ENCODE measurements at regions not wholly inside any gene's neighbourhood (a gene's known extent, or its start where the extent isn't known, plus 50 kb on each side); places are given as distances from the start of the nearest gene placed in this dataset.

GRCh38 chr15:92565351-92566125 lies 90.0 kb downstream of the FAM174B start:
- no peak for DNase-seq (ENCODE audit: low spot score)

DNA sequence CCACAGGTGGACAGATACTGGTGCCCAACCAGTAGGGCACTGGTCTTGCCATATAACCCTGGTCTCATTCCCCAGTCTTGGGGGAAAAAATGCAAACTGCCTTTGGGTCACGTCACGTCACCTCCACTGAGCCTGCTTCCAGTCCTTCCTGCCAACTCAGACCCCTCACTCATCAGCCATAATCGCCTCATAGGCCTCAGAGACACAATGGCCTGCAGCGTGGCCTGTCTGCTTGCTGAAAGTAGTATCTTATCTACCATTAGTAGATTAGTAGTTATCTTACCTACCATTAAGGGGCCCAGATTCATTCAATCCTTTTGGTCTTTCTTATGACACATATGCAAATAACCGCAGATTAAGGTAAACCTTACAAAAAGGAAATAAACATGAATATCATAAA lies 93.8 kb downstream of the FAM174B start:
- no peak for DNase-seq (ENCODE audit: low spot score)

DNA sequence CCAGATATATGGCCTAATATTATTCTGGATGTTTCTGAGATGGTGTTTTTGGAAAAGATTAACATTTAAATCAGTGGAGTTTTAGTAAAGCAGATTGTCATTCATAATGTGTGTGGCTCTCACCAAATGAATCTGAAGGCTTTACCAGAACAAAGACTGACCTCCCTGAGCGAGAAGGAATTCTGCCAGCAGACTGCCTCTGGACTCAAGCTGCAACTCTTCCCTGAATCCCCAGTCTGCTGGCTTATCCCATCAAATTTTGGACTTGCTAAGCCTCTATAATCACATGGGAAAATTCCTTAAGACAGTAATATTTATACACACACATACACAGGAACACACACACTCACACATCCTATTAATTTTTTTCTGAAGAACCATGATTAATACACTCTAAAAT lies 102.3 kb downstream of the FAM174B start:
- no peak for DNase-seq (ENCODE audit: low spot score)

GRCh38 chr15:92545996-92546395 lies 109.6 kb downstream of the FAM174B start:
- DNase-seq (ENCODE audit: low spot score): no peak

DNA sequence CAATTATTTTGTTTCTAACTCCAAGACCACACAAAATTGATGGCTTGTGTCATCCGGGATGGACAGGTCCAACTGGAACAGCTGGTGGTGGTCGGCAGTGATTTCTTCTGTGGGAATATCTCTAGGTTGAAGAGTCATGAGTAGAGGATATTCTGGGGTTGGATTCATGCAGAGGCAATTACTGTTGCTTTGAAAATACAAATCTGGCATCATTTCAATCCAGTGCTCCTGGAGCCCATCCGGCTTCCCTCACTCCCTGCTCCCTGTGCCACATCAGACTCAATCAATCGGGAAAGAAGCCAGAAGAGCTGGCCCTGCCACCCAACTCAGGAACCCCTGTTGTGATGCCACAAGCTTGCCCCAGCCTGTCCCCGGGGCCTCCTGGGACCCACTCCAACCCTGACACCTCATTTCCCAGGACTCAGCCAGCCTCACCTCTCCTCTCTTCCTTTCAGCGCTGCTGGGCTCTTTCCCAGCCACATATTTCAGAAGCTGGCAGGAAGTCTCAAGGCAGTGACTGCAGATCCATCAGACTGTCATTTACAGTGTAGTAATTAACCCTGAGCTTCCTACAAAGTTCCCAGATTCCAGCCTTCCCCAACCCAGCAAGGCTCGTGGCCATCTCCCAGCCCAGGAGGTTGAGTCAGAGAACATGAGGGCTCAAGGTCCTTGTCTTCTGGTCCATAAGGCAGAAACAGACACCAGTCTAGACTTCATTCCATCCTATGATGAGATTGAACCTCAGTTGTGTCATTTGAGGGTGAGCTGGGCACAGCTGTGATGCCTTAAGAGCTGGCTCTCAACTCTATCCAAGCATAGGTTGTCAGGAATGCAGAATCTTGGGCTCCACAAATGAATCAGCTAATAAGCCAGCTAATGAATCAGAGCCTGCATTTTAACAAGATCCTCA lies 114.0 kb downstream of the FAM174B start:
- no peak for DNase-seq (ENCODE audit: low spot score)

DNA sequence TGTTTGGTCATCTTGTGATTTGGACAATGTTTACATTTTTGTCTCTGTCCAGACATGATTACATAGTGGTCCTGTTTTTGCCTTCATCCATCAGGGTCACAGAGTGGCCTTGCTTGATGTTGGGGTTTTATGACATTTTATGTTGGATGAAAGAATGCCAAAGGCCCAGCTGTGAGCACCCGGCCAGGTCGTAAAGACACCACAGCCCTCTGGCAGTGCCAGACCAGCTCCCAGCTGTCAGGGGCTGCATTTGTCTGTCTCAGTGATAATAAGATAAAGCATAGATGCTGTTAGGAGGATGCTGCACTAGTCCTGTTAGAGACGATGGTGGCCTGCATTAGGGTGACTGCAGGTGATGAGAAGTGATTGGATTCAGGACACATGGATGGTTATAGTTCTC lies 117.5 kb downstream of the FAM174B start:
- no peak for DNase-seq (ENCODE audit: low spot score)

- no peak for DNase-seq (ENCODE audit: low spot score)
Observed at GRCh38 chr15:92533298-92533697, 122.3 kb downstream of the FAM174B start.

- DNase-seq (ENCODE audit: low spot score): no peak
Observed at GRCh38 chr15:92531406-92531805, 124.2 kb downstream of the FAM174B start.

GRCh38 chr15:92528736-92529135 lies 126.8 kb downstream of the FAM174B start:
- DNase-seq (ENCODE audit: low spot score): no peak

DNA sequence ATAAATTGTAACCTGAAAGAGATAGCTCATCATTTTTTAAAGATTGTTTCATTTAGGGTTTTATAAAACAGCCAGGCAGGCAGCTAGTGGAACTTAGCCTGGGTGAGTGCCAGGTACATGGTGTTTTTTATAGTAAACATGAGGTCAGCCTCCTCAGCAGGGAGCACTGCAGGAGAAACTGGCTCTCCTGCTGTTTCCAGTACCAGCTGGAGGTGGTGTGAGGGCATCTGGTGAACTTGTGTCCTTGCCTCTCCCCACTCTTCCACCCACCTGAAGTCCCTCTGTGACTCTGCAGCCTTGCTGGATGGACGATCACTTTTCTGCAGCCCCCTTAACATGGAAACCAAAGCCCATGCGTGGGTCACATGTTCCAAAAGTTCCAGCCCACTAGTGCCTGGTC lies 128.4 kb downstream of the FAM174B start:
- no peak for DNase-seq (ENCODE audit: low spot score)

DNA sequence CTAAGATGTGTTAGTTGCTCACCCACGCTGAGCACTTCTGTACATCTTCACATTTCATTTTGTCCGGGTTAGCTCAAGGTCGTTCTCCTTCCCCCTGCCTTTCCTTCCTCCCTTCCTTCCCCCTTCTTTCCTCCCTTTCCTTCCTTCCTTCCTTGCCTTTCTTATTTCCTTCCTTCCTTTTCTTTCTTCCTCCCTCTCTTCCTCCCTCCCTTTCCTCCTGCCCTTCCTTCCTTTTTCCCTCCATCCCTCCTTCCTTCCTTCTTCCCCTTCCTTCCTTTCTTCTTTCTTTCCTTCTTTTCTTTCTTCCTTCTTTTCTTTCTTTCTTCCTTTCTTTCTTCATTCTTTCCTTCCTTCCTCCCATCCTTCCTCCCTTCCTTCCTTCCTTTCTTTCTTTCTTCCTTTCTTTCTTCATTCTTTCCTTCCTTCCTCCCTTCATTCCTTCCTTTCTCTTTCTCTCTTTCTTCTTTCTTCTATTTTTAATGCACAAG lies 129.8 kb downstream of the FAM174B start:
- DNase-seq (ENCODE audit: low spot score): no peak

DNA sequence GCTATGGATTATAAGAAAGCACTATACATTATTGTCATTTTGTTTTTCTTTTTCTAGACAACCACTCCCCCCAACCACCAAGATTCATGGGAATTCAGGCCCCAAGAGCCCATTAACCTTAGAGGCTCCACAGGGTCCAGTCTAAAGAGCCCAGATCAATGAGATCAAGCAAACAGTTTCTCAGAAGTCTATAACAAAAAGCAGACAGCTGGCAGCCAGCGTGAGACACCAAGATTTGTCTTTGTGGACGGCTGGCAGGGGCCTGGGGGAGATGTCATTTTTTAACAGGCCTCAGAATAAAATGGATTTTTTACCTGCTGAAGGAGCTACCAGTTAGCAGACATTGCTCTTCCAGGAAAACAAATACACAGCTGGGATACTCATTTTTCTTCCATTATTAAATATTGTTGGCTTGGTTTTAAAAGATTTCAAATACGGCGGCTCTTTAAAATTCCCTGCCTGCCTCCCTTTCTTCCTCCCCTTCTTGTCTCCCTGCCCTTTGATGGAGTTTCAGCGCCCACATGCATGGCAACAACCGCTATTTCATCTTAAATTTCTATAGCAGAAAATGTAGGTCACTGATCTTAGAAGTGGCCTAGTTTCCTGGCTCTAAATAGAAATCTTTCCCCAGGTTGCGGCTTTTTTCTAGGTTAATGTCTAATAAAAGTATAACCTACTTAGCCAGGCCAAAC lies 130.6 kb downstream of the FAM174B start:
- no peak for DNase-seq (ENCODE audit: low spot score)

DNA sequence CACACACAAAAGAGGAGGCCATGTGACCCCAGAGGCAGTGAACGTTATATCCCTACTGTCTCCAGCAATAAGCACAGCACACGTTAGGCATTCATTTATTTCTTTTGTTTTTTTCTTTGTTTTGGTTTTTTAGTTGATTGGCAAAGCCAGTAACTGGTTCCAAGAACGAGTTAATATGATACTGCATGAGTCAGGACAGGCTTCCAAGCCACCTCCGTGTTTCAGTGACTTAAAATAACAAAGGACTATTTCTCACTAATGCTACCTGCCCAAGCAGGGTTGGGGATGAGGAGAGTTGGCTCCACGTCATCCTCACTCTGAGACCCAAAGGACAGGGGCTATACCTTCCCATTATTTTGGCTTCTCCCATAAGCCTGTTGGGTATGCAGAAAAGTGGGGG lies 130.5 kb downstream of the ST8SIA2 start:
- no peak for DNase-seq (ENCODE audit: low spot score)

- no peak for DNase-seq (ENCODE audit: low spot score)
Observed at GRCh38 chr15:92523176-92523575, 129.5 kb downstream of the ST8SIA2 start.

DNA sequence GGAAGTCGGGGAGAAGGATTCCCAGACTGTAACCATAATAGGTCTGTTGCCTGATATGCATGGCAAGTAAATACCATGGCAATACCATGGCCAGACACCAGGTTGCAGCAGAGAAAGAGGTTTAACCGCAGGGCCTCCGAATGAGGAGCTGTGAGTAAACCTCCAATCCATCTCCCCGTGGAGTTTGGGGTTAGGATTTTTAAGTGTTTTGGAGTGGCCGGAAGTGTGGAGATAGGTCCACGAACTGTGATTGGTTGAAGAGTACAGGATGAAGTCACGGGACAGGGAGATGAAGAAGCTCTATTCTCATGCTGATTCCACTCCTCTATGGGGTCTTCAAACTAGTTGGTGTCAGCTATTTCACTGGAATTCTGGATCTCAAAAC lies 127.9 kb downstream of the ST8SIA2 start:
- DNase-seq (ENCODE audit: low spot score): peak; percentile 74

DNA sequence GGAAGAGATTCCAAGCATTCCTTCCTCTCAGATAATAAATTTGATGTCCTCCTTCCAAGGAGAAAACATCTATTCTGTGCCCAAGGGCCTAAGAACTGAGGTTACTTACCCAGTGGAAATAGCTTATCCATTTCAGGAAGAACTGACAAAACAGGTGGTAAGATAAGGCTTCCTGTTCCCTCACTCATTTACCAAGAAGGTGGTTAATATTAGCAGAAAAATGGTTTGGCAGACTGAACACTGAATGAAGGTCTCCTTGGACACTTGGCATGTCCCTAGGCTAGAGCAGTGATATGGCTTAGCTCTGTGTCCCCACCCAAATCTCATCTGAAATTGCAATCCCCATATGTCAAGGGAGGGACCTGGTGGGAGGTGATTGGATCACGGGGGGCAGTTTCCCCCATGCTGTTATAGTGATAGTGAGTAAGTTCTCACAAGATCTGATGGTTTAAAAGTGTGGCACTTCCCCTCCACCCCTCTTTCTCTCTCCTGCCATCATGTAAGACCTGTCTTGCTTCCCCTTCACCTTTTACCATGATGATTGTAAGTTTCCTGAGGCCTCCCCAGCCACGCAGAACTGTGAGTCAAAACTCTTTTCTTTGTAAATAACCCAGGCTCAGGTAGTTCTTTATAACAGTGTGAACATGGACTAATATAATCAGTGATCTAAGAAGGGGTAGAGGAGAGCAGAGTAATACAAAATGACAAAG lies 127.4 kb downstream of the ST8SIA2 start:
- no peak for DNase-seq (ENCODE audit: low spot score)

DNA sequence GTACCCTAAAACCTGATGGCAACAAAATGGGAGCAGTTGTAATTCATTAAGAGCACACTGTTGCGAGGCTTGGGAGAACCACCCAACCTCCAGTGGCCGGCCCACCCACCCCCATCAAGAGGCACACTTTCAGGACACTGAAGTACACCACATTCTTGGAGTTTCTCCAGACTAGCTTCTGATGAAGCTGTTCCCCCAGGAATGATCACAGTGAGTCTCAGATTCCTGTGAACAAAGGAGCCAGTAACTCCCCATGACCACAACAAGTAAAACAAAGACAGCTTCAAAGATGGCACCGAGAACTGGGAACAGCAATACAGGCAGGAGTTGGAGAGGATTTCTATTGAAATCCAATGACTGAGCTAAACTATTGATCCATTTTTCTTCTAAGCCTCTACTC lies 126.0 kb downstream of the ST8SIA2 start:
- no peak for DNase-seq (ENCODE audit: low spot score)
